Spleen (tissue), 11 donors: ENCODE measurements at regions not wholly inside any gene's neighbourhood (a gene's known extent, or its start where the extent isn't known, plus 50 kb on each side); places are given as distances from the start of the nearest gene placed in this dataset.
"Not testable (repeated sequence)": the region's sequence is repeated elsewhere in the genome, so short reads cannot be mapped to it uniquely, and the experiment has no call there.

Experiments
- DNase-seq: peaks from one replicate; pipeline ENCODE4 v3.0.0-alpha.2; 2020
- H3K27ac ChIP-seq, 8 donors: fragments of 200-600 bp; sonication (generic) in 7 of 8; 1 replicate in 4 of 8; 2 replicates in 4 of 8; pipeline versions ENCODE4 v1.5.0 to v1.8.0; 2016 to 2021; ENCODE audit warnings: inconsistent platforms in 4 of 8, mild to moderate bottlenecking in 4 of 8, moderate library complexity in 1 of 8
- H3K27me3 ChIP-seq, 7 donors: fragments of 200-600 bp; sonication (generic) in 6 of 7; replicated peaks in 1 of 7; 1 replicate in 4 of 7; 2 replicates in 3 of 7; pipeline versions ENCODE4 v1.5.0 to v1.8.0; 2016 to 2021; ENCODE audit warnings: inconsistent platforms in 3 of 7, mild to moderate bottlenecking in 1 of 7
- H3K36me3 ChIP-seq, 6 donors: fragments of 200-600 bp; sonication (generic) in 5 of 6; 1 replicate in 4 of 6; 2 replicates in 2 of 6; pipeline versions ENCODE4 v1.5.0 to v1.8.0; 2016 to 2021; ENCODE audit warnings: inconsistent platforms in 2 of 6
- H3K4me1 ChIP-seq, 6 donors: fragments of 200-600 bp; sonication (generic) in 5 of 6; 1 replicate in 3 of 6; 2 replicates in 3 of 6; pipeline versions ENCODE4 v1.5.0 to v1.8.0; 2016 to 2021; ENCODE audit warnings: inconsistent platforms in 3 of 6
- H3K4me3 ChIP-seq, 8 donors: fragments of 200-600 bp; sonication (generic) in 7 of 8; 1 replicate in 4 of 8; 2 replicates in 4 of 8; pipeline versions ENCODE4 v1.5.0 to v1.8.0; 2016 to 2021; ENCODE audit warnings: inconsistent platforms in 4 of 8, mild to moderate bottlenecking in 4 of 8, moderate library complexity in 2 of 8
- H3K9me3 ChIP-seq, 8 donors: fragments of 200-600 bp; sonication (generic) in 7 of 8; 1 replicate in 4 of 8; 2 replicates in 4 of 8; pipeline versions ENCODE4 v1.5.0 to v1.8.0; 2016 to 2021; ENCODE audit warnings: inconsistent platforms in 4 of 8
- CTCF ChIP-seq, 11 experiments: fragments of 200-600 bp in 7 of 11; fragments of 450-650 bp in 4 of 11; sonication (generic) in 4 of 11; IDR thresholded peaks in 8 of 11; conservative IDR thresholded peaks in 3 of 11; 1 replicate in 7 of 11; 2 replicates in 4 of 11; pipeline versions ENCODE4 v1.4.0 to v1.8.0; 2016 to 2021; ENCODE audit warnings: antibody characterized with exemption in 11 of 11, inconsistent platforms in 4 of 11, mild to moderate bottlenecking in 1 of 11
- POLR2A ChIP-seq, 3 donors: fragments of 450-650 bp; IDR thresholded peaks; one replicate each; pipeline ENCODE4 v1.5.1; 2017; ENCODE audit warnings: antibody characterized with exemption in 3 of 3, mild to moderate bottlenecking in 1 of 3
- POLR2AphosphoS5 ChIP-seq, 3 donors: sonication (generic); formaldehyde crosslinking; IDR thresholded peaks; one replicate each; pipeline ENCODE4 v1.5.1; 2017; ENCODE audit warnings: antibody characterized with exemption in 3 of 3
- WGBS, 5 donors: extraction: QIAGEN DNeasy Blood & Tissue Kit in 3 of 5; methylation state at CpG; one replicate each; pipeline versions ENCODE4 v1.1.5 to v1.1.7; 2013 to 2018; 5-methylcytosine and 5-hydroxymethylcytosine counted together
- intact Hi-C: fragments of 100-400 bp; cut with DNase I; formaldehyde crosslinking; loops from one replicate; pipeline ENCODE4 v1.15.0; 2023; ENCODE audit warnings: low total_unique reads
- donor health status: healthy with polysubstance abuse.
- donor health status: DM: no; HTN: no; CAD: no; lungs with moderate emphysema.
- donor health status: DM: no; HTN: no; CAD: no.
- donor health status: Bipolar disorder and iron deficiency.
- donor health status: healthy.
- donor health status: DM: no; HTN: no; CAD: no.
- donor health status: DM: yes; HTN: yes; CAD: no.

GRCh38 chr5:111928511-111928910 is 171.5 kb upstream of the NREP start:
- no peaks in the 10 kb centered on the region for H3K36me3 ChIP-seq

GRCh38 chr5:111927191-111927590 is 170.2 kb upstream of the NREP start:
- Histone ChIP-seq H3K4me3 (no peak overlapping the region), H3K4me1 (peaks cover 0 to 16% (median 7%) of the 10 kb centered on the region in 6 donors), H3K27me3 (no peaks in the 10 kb centered on the region), H3K9me3 (no peaks in the 10 kb centered on the region), H3K27ac (no peak overlapping the region), H3K36me3 (no peaks in the 10 kb centered on the region)
- WGBS, 5 donors: 82 to 96% (median 94%) methylated on average over 2 of the region's 2 CpGs
- TF ChIP-seq POLR2A (IDR thresholded peaks at IDR 0.05): no peak
- TF ChIP-seq POLR2AphosphoS5 (IDR thresholded peaks at IDR 0.05): no peak
- no peak for TF ChIP-seq CTCF (IDR thresholded peaks at IDR 0.05 in 8 of 11, conservative IDR thresholded peaks at IDR 0.05 in 3 of 11)
- DNase-seq: no peak
- intact Hi-C loops: no loop called here

More at GRCh38 chr5:111928511-111928910, 171.5 kb upstream of the NREP start:
- H3K4me3 ChIP-seq: no peak overlapping the region
- no peaks in the 10 kb centered on the region for H3K9me3 ChIP-seq
- peaks cover 0 to 16% (median 7%) of the 10 kb centered on the region in 6 donors for H3K4me1 ChIP-seq
- no peaks in the 10 kb centered on the region for H3K27me3 ChIP-seq
- intact Hi-C loops: no loop called here
- H3K27ac ChIP-seq: no peak overlapping the region
- DNase-seq: no peak
- TF ChIP-seq CTCF (IDR thresholded peaks at IDR 0.05 in 8 of 11, conservative IDR thresholded peaks at IDR 0.05 in 3 of 11): no peak
- no peak for TF ChIP-seq POLR2AphosphoS5 (IDR thresholded peaks at IDR 0.05)
- TF ChIP-seq POLR2A (IDR thresholded peaks at IDR 0.05): no peak

GRCh38 chr5:111926026-111926425 is 169.0 kb upstream of the NREP start:
- intact Hi-C loops: no loop called here
- 88 to 94% (median 93%) methylated on average over 3 of the region's 3 CpGs for WGBS, 5 donors
- H3K4me3 ChIP-seq: no peak overlapping the region
- DNase-seq: no peak
- no peaks in the 10 kb centered on the region for H3K9me3 ChIP-seq
- peaks cover 0 to 16% (median 7%) of the 10 kb centered on the region in 6 donors for H3K4me1 ChIP-seq
- H3K36me3 ChIP-seq: no peaks in the 10 kb centered on the region
- no peaks in the 10 kb centered on the region for H3K27me3 ChIP-seq
- TF ChIP-seq POLR2AphosphoS5 (IDR thresholded peaks at IDR 0.05) (no peak), CTCF (IDR thresholded peaks at IDR 0.05 in 8 of 11, conservative IDR thresholded peaks at IDR 0.05 in 3 of 11) (no peak), POLR2A (IDR thresholded peaks at IDR 0.05) (no peak)
- no peak overlapping the region for H3K27ac ChIP-seq

GRCh38 chr5:111922344-111922743 is 165.3 kb upstream of the NREP start:
- Histone ChIP-seq H3K36me3 (no peaks in the 10 kb centered on the region), H3K27me3 (no peaks in the 10 kb centered on the region), H3K27ac (no peak overlapping the region), H3K4me3 (no peak overlapping the region), H3K9me3 (peaks cover 0 to 6% (median 0%) of the 10 kb centered on the region in 8 donors), H3K4me1 (no peaks in the 10 kb centered on the region)
- TF ChIP-seq POLR2AphosphoS5 (IDR thresholded peaks at IDR 0.05) (no peak), POLR2A (IDR thresholded peaks at IDR 0.05) (no peak), CTCF (IDR thresholded peaks at IDR 0.05 in 8 of 11, conservative IDR thresholded peaks at IDR 0.05 in 3 of 11) (no peak)
- no peak for DNase-seq
- intact Hi-C loops: no loop called here
- 70 to 89% (median 82%) methylated on average over 4 of the region's 4 CpGs for WGBS, 5 donors

GRCh38 chr5:111921691-111922090 is 164.7 kb upstream of the NREP start:
- H3K36me3 ChIP-seq, DNase-seq, H3K9me3 ChIP-seq, H3K27ac ChIP-seq, intact Hi-C loops, H3K27me3 ChIP-seq, H3K4me3 ChIP-seq, H3K4me1 ChIP-seq: not testable (repeated sequence)
- WGBS, 5 donors: 90 to 97% (median 95%) methylated on average over 2 of the region's 2 CpGs
